DND-41 (cell line): ENCODE measurements at regions not wholly inside any gene's neighbourhood (a gene's known extent, or its start where the extent isn't known, plus 50 kb on each side); places are given as distances from the start of the nearest gene placed in this dataset.

Experiments
- ATAC-seq: fragments of 200-7000 bp; cut with Tn5 transposase; 3 replicates; pipeline ENCODE4 v1.9.1; 2021; ENCODE audit warnings: low read depth; ENCODE audit not compliant: insufficient read depth
- DNase-seq: peaks from one replicate; pipeline ENCODE4 v3.0.0-alpha.2; 2020
- H2AFZ ChIP-seq: 2 replicates; pipeline ENCODE4 v1.6.0; 2012; ENCODE audit warnings: low read depth, low read length
- H3K27ac ChIP-seq: 2 replicates; pipeline ENCODE4 v1.5.1; 2012; ENCODE audit warnings: low read length, inconsistent platforms
- H3K27me3 ChIP-seq: fragments of 200-600 bp; sonication (generic); 2 replicates; pipeline ENCODE4 v1.6.0; 2012; ENCODE audit warnings: low read length, mild to moderate bottlenecking, inconsistent platforms; ENCODE audit not compliant: insufficient read depth, poor library complexity
- H3K36me3 ChIP-seq: 2 replicates; pipeline ENCODE4 v1.5.1; 2012; ENCODE audit warnings: low read length, inconsistent platforms; ENCODE audit not compliant: insufficient read depth
- H3K4me1 ChIP-seq: 2 replicates; pipeline ENCODE4 v1.5.1; 2012; ENCODE audit warnings: mild to moderate bottlenecking, low read length; ENCODE audit not compliant: insufficient read depth
- H3K4me2 ChIP-seq: 2 replicates; pipeline ENCODE4 v1.6.0; 2012; ENCODE audit warnings: mild to moderate bottlenecking, moderate library complexity, low read length, inconsistent platforms; ENCODE audit not compliant: insufficient read depth
- H3K4me3 ChIP-seq, 2 experiments: fragments of 200-600 bp in 1 of 2; shearing (Covaris generic) in 1 of 2; 2 replicates each; pipeline ENCODE4 v1.5.1; 2012 to 2016; ENCODE audit warnings: inconsistent platforms in 2 of 2, low read length in 2 of 2, mild to moderate bottlenecking in 2 of 2, low read depth in 1 of 2, moderate library complexity in 1 of 2
- H3K79me2 ChIP-seq: 2 replicates; pipeline ENCODE4 v1.6.0; 2012; ENCODE audit warnings: low read length, inconsistent platforms; ENCODE audit not compliant: insufficient read depth
- H3K9ac ChIP-seq: 2 replicates; pipeline ENCODE4 v1.6.0; 2012; ENCODE audit warnings: low read depth, mild to moderate bottlenecking, inconsistent platforms, low read length, moderate library complexity
- H3K9me3 ChIP-seq: 2 replicates; pipeline ENCODE4 v1.5.1; 2012; ENCODE audit warnings: low read length, moderate library complexity, mild to moderate bottlenecking, inconsistent platforms; ENCODE audit not compliant: insufficient read depth, severe bottlenecking
- H4K20me1 ChIP-seq: 2 replicates; pipeline ENCODE4 v1.6.0; 2012; ENCODE audit warnings: low read length; ENCODE audit not compliant: insufficient read depth
- CTCF ChIP-seq: IDR thresholded peaks from 2 replicates; pipeline ENCODE4 v1.5.1; 2012; ENCODE audit warnings: borderline replicate concordance, low read length, moderate library complexity, mild to moderate bottlenecking; ENCODE audit not compliant: poor library complexity, severe bottlenecking; ENCODE audit errors: extremely low read depth
- EZH2 ChIP-seq: IDR thresholded peaks from 3 replicates; pipeline ENCODE4 v1.6.1; 2012; ENCODE audit warnings: borderline replicate concordance, low read depth, mild to moderate bottlenecking, moderate library complexity, low read length, inconsistent platforms; ENCODE audit not compliant: severe bottlenecking

- no peak overlapping the region for H3K27ac ChIP-seq
- no peak overlapping the region for H3K4me3 ChIP-seq
- TF ChIP-seq EZH2 (no peak), CTCF (no peak)
- H3K79me2 ChIP-seq, result no peaks in the 10 kb centered on the region
- H3K9me3 ChIP-seq, result no peaks in the 10 kb centered on the region
- no peak overlapping the region for H3K9ac ChIP-seq
- H4K20me1 ChIP-seq, result no peaks in the 10 kb centered on the region
- no peak overlapping the region for H3K4me2 ChIP-seq
- ATAC-seq, result no peak
- H3K27me3 ChIP-seq, result no peaks in the 10 kb centered on the region
- H3K4me1 ChIP-seq, result no peaks in the 10 kb centered on the region
- no peak overlapping the region for H2AFZ ChIP-seq
- no peaks in the 10 kb centered on the region for H3K36me3 ChIP-seq
- no peak for DNase-seq
Observed at GRCh38 chr10:105535478-105535877, 894.4 kb downstream of the SORCS3 start.

GRCh38 chr10:105534086-105534485, 893.0 kb downstream of the SORCS3 start:
- no peaks in the 10 kb centered on the region for H4K20me1 ChIP-seq
- DNase-seq, result no peak
- no peak overlapping the region for H3K4me3 ChIP-seq
- no peaks in the 10 kb centered on the region for H3K4me1 ChIP-seq
- TF ChIP-seq EZH2, result no peak
- H3K27ac ChIP-seq, result no peak overlapping the region
- no peaks in the 10 kb centered on the region for H3K27me3 ChIP-seq
- H3K9ac ChIP-seq, result no peak overlapping the region
- no peaks in the 10 kb centered on the region for H3K79me2 ChIP-seq
- H2AFZ ChIP-seq, result no peak overlapping the region
- ATAC-seq, result no peak
- H3K36me3 ChIP-seq, result no peaks in the 10 kb centered on the region
- no peaks in the 10 kb centered on the region for H3K9me3 ChIP-seq
- no peak overlapping the region for H3K4me2 ChIP-seq

- H2AFZ ChIP-seq, result no peak overlapping the region
- no peak overlapping the region for H3K4me3 ChIP-seq
- H3K27ac ChIP-seq, result no peak overlapping the region
- H3K4me2 ChIP-seq, result no peak overlapping the region
- no peaks in the 10 kb centered on the region for H3K9me3 ChIP-seq
- no peaks in the 10 kb centered on the region for H3K36me3 ChIP-seq
- no peaks in the 10 kb centered on the region for H3K27me3 ChIP-seq
- no peaks in the 10 kb centered on the region for H4K20me1 ChIP-seq
- ATAC-seq, result no peak
- no peak for DNase-seq
- H3K79me2 ChIP-seq, result no peaks in the 10 kb centered on the region
- H3K4me1 ChIP-seq, result no peaks in the 10 kb centered on the region
- H3K9ac ChIP-seq, result no peak overlapping the region
- no peak for TF ChIP-seq CTCF
- TF ChIP-seq EZH2, result no peak
Observed at GRCh38 chr10:105516511-105516910, 875.4 kb downstream of the SORCS3 start.

GRCh38 chr10:105514106-105514505, 873.0 kb downstream of the SORCS3 start:
- Histone ChIP-seq H3K4me2 (no peak overlapping the region), H3K36me3 (no peaks in the 10 kb centered on the region), H3K4me3 (no peak overlapping the region), H3K4me1 (no peaks in the 10 kb centered on the region), H3K27ac (no peak overlapping the region), H3K27me3 (no peaks in the 10 kb centered on the region), H2AFZ (no peak overlapping the region), H3K9ac (no peak overlapping the region), H3K79me2 (no peaks in the 10 kb centered on the region), H4K20me1 (no peaks in the 10 kb centered on the region), H3K9me3 (no peaks in the 10 kb centered on the region)
- ATAC-seq (no peak), DNase-seq (no peak)
- TF ChIP-seq CTCF (no peak), EZH2 (no peak)
